ENCODE measurements at regions not wholly inside any gene's neighbourhood (a gene's known extent, or its start where the extent isn't known, plus 50 kb on each side); places are given as distances from the start of the nearest gene placed in this dataset.

DNA sequence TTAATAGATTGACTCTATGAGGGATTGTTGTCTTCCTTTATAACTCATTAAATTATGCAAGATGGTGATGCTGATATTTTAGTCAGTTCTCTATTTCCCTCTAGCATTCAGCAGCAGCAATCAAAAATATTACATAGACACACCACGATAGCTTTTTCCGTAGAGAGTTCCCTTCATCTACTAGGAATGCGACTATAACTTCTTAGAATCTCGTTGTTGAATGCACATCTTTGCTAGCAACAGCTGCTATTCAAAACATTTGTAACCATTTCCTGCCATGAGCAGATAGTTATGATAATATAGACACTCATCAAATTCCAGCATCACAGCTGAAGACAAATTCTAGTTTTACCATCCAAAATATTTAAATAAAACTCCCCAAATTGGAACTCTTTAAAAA lies 147.4 kb upstream of the FGF13 start:
- TF ChIP-seq, protein P1, sequence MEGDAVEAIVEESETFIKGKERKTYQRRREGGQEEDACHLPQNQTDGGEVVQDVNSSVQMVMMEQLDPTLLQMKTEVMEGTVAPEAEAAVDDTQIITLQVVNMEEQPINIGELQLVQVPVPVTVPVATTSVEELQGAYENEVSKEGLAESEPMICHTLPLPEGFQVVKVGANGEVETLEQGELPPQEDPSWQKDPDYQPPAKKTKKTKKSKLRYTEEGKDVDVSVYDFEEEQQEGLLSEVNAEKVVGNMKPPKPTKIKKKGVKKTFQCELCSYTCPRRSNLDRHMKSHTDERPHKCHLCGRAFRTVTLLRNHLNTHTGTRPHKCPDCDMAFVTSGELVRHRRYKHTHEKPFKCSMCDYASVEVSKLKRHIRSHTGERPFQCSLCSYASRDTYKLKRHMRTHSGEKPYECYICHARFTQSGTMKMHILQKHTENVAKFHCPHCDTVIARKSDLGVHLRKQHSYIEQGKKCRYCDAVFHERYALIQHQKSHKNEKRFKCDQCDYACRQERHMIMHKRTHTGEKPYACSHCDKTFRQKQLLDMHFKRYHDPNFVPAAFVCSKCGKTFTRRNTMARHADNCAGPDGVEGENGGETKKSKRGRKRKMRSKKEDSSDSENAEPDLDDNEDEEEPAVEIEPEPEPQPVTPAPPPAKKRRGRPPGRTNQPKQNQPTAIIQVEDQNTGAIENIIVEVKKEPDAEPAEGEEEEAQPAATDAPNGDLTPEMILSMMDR (conservative IDR thresholded peaks at IDR 0.05; ENCODE audit: low read length): no peak
- no peak for TF ChIP-seq EZH2phosphoT487 (IDR thresholded peaks at IDR 0.05; ENCODE audit: borderline replicate concordance, low read depth, low read length)
